Vagina (tissue), 2 donors: ENCODE measurements at regions not wholly inside any gene's neighbourhood (a gene's known extent, or its start where the extent isn't known, plus 50 kb on each side); places are given as distances from the start of the nearest gene placed in this dataset.

Experiments
- DNase-seq, 2 donors: peaks; one replicate each; pipeline ENCODE4 v3.0.0-alpha.2; 2017; ENCODE audit errors: extremely low spot score in 2 of 2
- H3K27ac ChIP-seq: fragments of 200-600 bp; sonication (generic); one replicate; pipeline ENCODE4 v1.5.1; 2019
- H3K27me3 ChIP-seq: fragments of 200-600 bp; sonication (generic); one replicate; pipeline ENCODE4 v1.5.1; 2019
- H3K36me3 ChIP-seq, 2 donors: fragments of 200-600 bp; sonication (generic); one replicate each; pipeline ENCODE4 v1.5.1; 2017 to 2019
- H3K4me1 ChIP-seq: fragments of 200-600 bp; sonication (generic); one replicate; pipeline ENCODE4 v1.5.1; 2019
- H3K4me3 ChIP-seq, 2 donors: fragments of 200-600 bp; sonication (generic); 1 replicate in 1 of 2; 2 replicates in 1 of 2; pipeline ENCODE4 v1.5.1; 2016 to 2019
- H3K9me3 ChIP-seq: fragments of 200-600 bp; sonication (generic); one replicate; pipeline ENCODE4 v1.5.1; 2019
- CTCF ChIP-seq, 3 experiments: fragments of 450-650 bp in 2 of 3; fragments of 200-600 bp in 1 of 3; sonication (generic) in 1 of 3; IDR thresholded peaks; one replicate each; pipeline ENCODE4 v1.5.1; 2017 to 2019; ENCODE audit warnings: antibody characterized with exemption in 3 of 3, mild to moderate bottlenecking in 2 of 3, moderate library complexity in 2 of 3
- POLR2A ChIP-seq, 2 donors: fragments of 450-650 bp; IDR thresholded peaks; one replicate each; pipeline ENCODE4 v1.6.1; 2017; ENCODE audit warnings: antibody characterized with exemption in 2 of 2, mild to moderate bottlenecking in 2 of 2, moderate library complexity in 2 of 2
- POLR2AphosphoS5 ChIP-seq, 2 donors: sonication (generic); formaldehyde crosslinking; IDR thresholded peaks; one replicate each; pipeline ENCODE4 v1.9.0; 2017; ENCODE audit warnings: antibody characterized with exemption in 2 of 2, mild to moderate bottlenecking in 2 of 2, low read depth in 1 of 2; ENCODE audit not compliant: insufficient read depth in 1 of 2
- intact Hi-C: fragments of 100-400 bp; cut with DNase I; formaldehyde crosslinking; loops from one replicate; pipeline ENCODE4 v1.15.1; 2023

GRCh38 chr2:212730994-212731393, 192.4 kb upstream of the ERBB4 start:
- H3K4me3 ChIP-seq, result no peak overlapping the region
- no peaks in the 10 kb centered on the region for H3K36me3 ChIP-seq
- no peaks in the 10 kb centered on the region for H3K9me3 ChIP-seq
- no peak for TF ChIP-seq POLR2A (IDR thresholded peaks at IDR 0.05)
- no peak for TF ChIP-seq CTCF (IDR thresholded peaks at IDR 0.05)
- H3K4me1 ChIP-seq, result no peaks in the 10 kb centered on the region
- no peak overlapping the region for H3K27ac ChIP-seq
- no peaks in the 10 kb centered on the region for H3K27me3 ChIP-seq
- DNase-seq, result no peak
- intact Hi-C loops, result no loop called here

- TF ChIP-seq POLR2AphosphoS5 (IDR thresholded peaks at IDR 0.05; ENCODE audit: insufficient read depth in 1 of 2, low read depth in 1 of 2) (no peak), CTCF (IDR thresholded peaks at IDR 0.05) (no peak), POLR2A (IDR thresholded peaks at IDR 0.05) (no peak)
- H3K27ac ChIP-seq, result no peak overlapping the region
- intact Hi-C loops, result no loop called here
Measured at GRCh38 chr2:212728717-212729116, 190.1 kb upstream of the ERBB4 start.

GRCh38 chr2:212727751-212728150, 189.1 kb upstream of the ERBB4 start:
- Histone ChIP-seq H3K27ac (no peak overlapping the region), H3K4me1 (no peaks in the 10 kb centered on the region), H3K36me3 (no peaks in the 10 kb centered on the region), H3K27me3 (no peaks in the 10 kb centered on the region), H3K9me3 (no peaks in the 10 kb centered on the region), H3K4me3 (no peak overlapping the region)
- DNase-seq, result no peak
- TF ChIP-seq POLR2AphosphoS5 (IDR thresholded peaks at IDR 0.05; ENCODE audit: insufficient read depth in 1 of 2, low read depth in 1 of 2) (no peak), CTCF (IDR thresholded peaks at IDR 0.05) (no peak), POLR2A (IDR thresholded peaks at IDR 0.05) (no peak)
- intact Hi-C loops, result no loop called here

More at GRCh38 chr2:212728717-212729116, 190.1 kb upstream of the ERBB4 start:
- DNase-seq, result no peak
- no peaks in the 10 kb centered on the region for H3K36me3 ChIP-seq
- no peaks in the 10 kb centered on the region for H3K27me3 ChIP-seq
- H3K4me1 ChIP-seq, result no peaks in the 10 kb centered on the region
- H3K9me3 ChIP-seq, result no peaks in the 10 kb centered on the region
- H3K4me3 ChIP-seq, result no peak overlapping the region

GRCh38 chr2:212726403-212726802, 187.8 kb upstream of the ERBB4 start:
- DNase-seq, result no peak
- no peaks in the 10 kb centered on the region for H3K9me3 ChIP-seq
- H3K27me3 ChIP-seq, result no peaks in the 10 kb centered on the region
- intact Hi-C loops, result no loop called here
- TF ChIP-seq CTCF (IDR thresholded peaks at IDR 0.05) (no peak), POLR2AphosphoS5 (IDR thresholded peaks at IDR 0.05; ENCODE audit: insufficient read depth in 1 of 2, low read depth in 1 of 2) (no peak), POLR2A (IDR thresholded peaks at IDR 0.05) (no peak)
- no peaks in the 10 kb centered on the region for H3K36me3 ChIP-seq
- no peaks in the 10 kb centered on the region for H3K4me1 ChIP-seq
- no peak overlapping the region for H3K27ac ChIP-seq
- H3K4me3 ChIP-seq, result no peak overlapping the region

- DNase-seq, result no peak
- TF ChIP-seq POLR2AphosphoS5 (IDR thresholded peaks at IDR 0.05; ENCODE audit: insufficient read depth in 1 of 2, low read depth in 1 of 2) (no peak), CTCF (IDR thresholded peaks at IDR 0.05) (no peak), POLR2A (IDR thresholded peaks at IDR 0.05) (no peak)
Measured at GRCh38 chr2:212725180-212725579, 186.6 kb upstream of the ERBB4 start.

More at GRCh38 chr2:212725180-212725579, 186.6 kb upstream of the ERBB4 start:
- Histone ChIP-seq H3K4me3 (no peak overlapping the region), H3K36me3 (no peaks in the 10 kb centered on the region), H3K9me3 (no peaks in the 10 kb centered on the region), H3K27me3 (no peaks in the 10 kb centered on the region), H3K27ac (no peak overlapping the region), H3K4me1 (no peaks in the 10 kb centered on the region)
- intact Hi-C loops, result no loop called here
